ENCODE measurements at regions not wholly inside any gene's neighbourhood (a gene's known extent, or its start where the extent isn't known, plus 50 kb on each side); places are given as distances from the start of the nearest gene placed in this dataset.
"Not testable (repeated sequence)": the region's sequence is repeated elsewhere in the genome, so short reads cannot be mapped to it uniquely, and the experiment has no call there.

- no peaks in the 10 kb centered on the region for H3K27me3 ChIP-seq (ENCODE audit: control insufficient read depth, insufficient read depth, low read length)
- no peak for DNase-seq
- no peaks in the 10 kb centered on the region for H3K36me3 ChIP-seq (ENCODE audit: control insufficient read depth, insufficient read depth, low read length)
- H3K27ac ChIP-seq (ENCODE audit: low read length): no peak overlapping the region
- H3K9me3 ChIP-seq (replicated peaks; ENCODE audit: control insufficient read depth, low read depth, low read length): no peaks in the 10 kb centered on the region
- H3K4me3 ChIP-seq (ENCODE audit: low read length): no peak overlapping the region
- no CpG with 5 or more reads among the region's 2 CpGs for WGBS (ENCODE audit: insufficient coverage)
- no peaks in the 10 kb centered on the region for H3K4me1 ChIP-seq (ENCODE audit: control insufficient read depth, insufficient read depth, low read length)
Observed at GRCh38 chr4:132076829-132077228, 1072.3 kb upstream of the PCDH10 start.

GRCh38 chr4:132085105-132085504, 1064.0 kb upstream of the PCDH10 start:
- H3K9me3 ChIP-seq (replicated peaks; ENCODE audit: control insufficient read depth, low read depth, low read length): no peaks in the 10 kb centered on the region
- H3K36me3 ChIP-seq (ENCODE audit: control insufficient read depth, insufficient read depth, low read length): no peaks in the 10 kb centered on the region
- no peaks in the 10 kb centered on the region for H3K4me1 ChIP-seq (ENCODE audit: control insufficient read depth, insufficient read depth, low read length)
- H3K27me3 ChIP-seq (ENCODE audit: control insufficient read depth, insufficient read depth, low read length): no peaks in the 10 kb centered on the region
- no peak overlapping the region for H3K4me3 ChIP-seq (ENCODE audit: low read length)
- 100% methylated on average over 1 of the region's 4 CpGs for WGBS (ENCODE audit: insufficient coverage)
- no peak for DNase-seq
- no peak overlapping the region for H3K27ac ChIP-seq (ENCODE audit: low read length)

- no peak for DNase-seq
- Histone ChIP-seq H3K4me3 (ENCODE audit: low read length) (no peak overlapping the region), H3K27ac (ENCODE audit: low read length) (no peak overlapping the region), H3K4me1 (ENCODE audit: control insufficient read depth, insufficient read depth, low read length) (no peaks in the 10 kb centered on the region), H3K27me3 (ENCODE audit: control insufficient read depth, insufficient read depth, low read length) (no peaks in the 10 kb centered on the region), H3K36me3 (ENCODE audit: control insufficient read depth, insufficient read depth, low read length) (no peaks in the 10 kb centered on the region), H3K9me3 (replicated peaks; ENCODE audit: control insufficient read depth, low read depth, low read length) (no peaks in the 10 kb centered on the region)
- WGBS (ENCODE audit: insufficient coverage): no CpG with 5 or more reads among the region's 4 CpGs
Observed at GRCh38 chr4:132094017-132094416, 1055.1 kb upstream of the PCDH10 start.

GRCh38 chr4:132097041-132097440, 1052.1 kb upstream of the PCDH10 start:
- no peak overlapping the region for H3K4me3 ChIP-seq (ENCODE audit: low read length)
- H3K36me3 ChIP-seq (ENCODE audit: control insufficient read depth, insufficient read depth, low read length): no peaks in the 10 kb centered on the region
- H3K27ac ChIP-seq (ENCODE audit: low read length): no peak overlapping the region
- DNase-seq: peak; percentile 29
- H3K4me1 ChIP-seq (ENCODE audit: control insufficient read depth, insufficient read depth, low read length): no peaks in the 10 kb centered on the region
- H3K27me3 ChIP-seq (ENCODE audit: control insufficient read depth, insufficient read depth, low read length): no peaks in the 10 kb centered on the region
- H3K9me3 ChIP-seq (replicated peaks; ENCODE audit: control insufficient read depth, low read depth, low read length): no peaks in the 10 kb centered on the region

GRCh38 chr4:132101526-132101925, 1047.6 kb upstream of the PCDH10 start:
- Histone ChIP-seq H3K9me3 (replicated peaks; ENCODE audit: control insufficient read depth, low read depth, low read length) (no peaks in the 10 kb centered on the region), H3K27ac (ENCODE audit: low read length) (no peak overlapping the region), H3K4me3 (ENCODE audit: low read length) (no peak overlapping the region), H3K4me1 (ENCODE audit: control insufficient read depth, insufficient read depth, low read length) (no peaks in the 10 kb centered on the region), H3K36me3 (ENCODE audit: control insufficient read depth, insufficient read depth, low read length) (no peaks in the 10 kb centered on the region), H3K27me3 (ENCODE audit: control insufficient read depth, insufficient read depth, low read length) (no peaks in the 10 kb centered on the region)
- DNase-seq: no peak
- WGBS (ENCODE audit: insufficient coverage): no CpG with 5 or more reads among the region's 1 CpG

GRCh38 chr4:132108784-132109183, 1040.3 kb upstream of the PCDH10 start:
- no peak for DNase-seq
- Histone ChIP-seq H3K4me1 (ENCODE audit: control insufficient read depth, insufficient read depth, low read length) (no peaks in the 10 kb centered on the region), H3K4me3 (ENCODE audit: low read length) (no peak overlapping the region), H3K9me3 (replicated peaks; ENCODE audit: control insufficient read depth, low read depth, low read length) (no peaks in the 10 kb centered on the region), H3K27me3 (ENCODE audit: control insufficient read depth, insufficient read depth, low read length) (no peaks in the 10 kb centered on the region), H3K36me3 (ENCODE audit: control insufficient read depth, insufficient read depth, low read length) (no peaks in the 10 kb centered on the region), H3K27ac (ENCODE audit: low read length) (no peak overlapping the region)

- no peaks in the 10 kb centered on the region for H3K4me1 ChIP-seq (ENCODE audit: control insufficient read depth, insufficient read depth, low read length)
- no peaks in the 10 kb centered on the region for H3K27me3 ChIP-seq (ENCODE audit: control insufficient read depth, insufficient read depth, low read length)
- no peak overlapping the region for H3K27ac ChIP-seq (ENCODE audit: low read length)
- no peaks in the 10 kb centered on the region for H3K36me3 ChIP-seq (ENCODE audit: control insufficient read depth, insufficient read depth, low read length)
- H3K9me3 ChIP-seq (replicated peaks; ENCODE audit: control insufficient read depth, low read depth, low read length): no peaks in the 10 kb centered on the region
- WGBS (ENCODE audit: insufficient coverage): no CpG with 5 or more reads among the region's 1 CpG
- H3K4me3 ChIP-seq (ENCODE audit: low read length): no peak overlapping the region
- no peak for DNase-seq
Observed at GRCh38 chr4:132114885-132115284, 1034.2 kb upstream of the PCDH10 start.

- not testable (repeated sequence) for H3K27me3 ChIP-seq (ENCODE audit: control insufficient read depth, insufficient read depth, low read length); H3K4me3 ChIP-seq (ENCODE audit: low read length); H3K9me3 ChIP-seq (replicated peaks; ENCODE audit: control insufficient read depth, low read depth, low read length); H3K27ac ChIP-seq (ENCODE audit: low read length); DNase-seq; H3K4me1 ChIP-seq (ENCODE audit: control insufficient read depth, insufficient read depth, low read length); H3K36me3 ChIP-seq (ENCODE audit: control insufficient read depth, insufficient read depth, low read length)
- WGBS (ENCODE audit: insufficient coverage): 86% methylated on average over 1 of the region's 1 CpG
Observed at GRCh38 chr4:132122741-132123140, 1026.4 kb upstream of the PCDH10 start.

GRCh38 chr4:132123870-132124623, 1025.0 kb upstream of the PCDH10 start:
- Histone ChIP-seq H3K36me3 (ENCODE audit: control insufficient read depth, insufficient read depth, low read length) (no peaks in the 10 kb centered on the region), H3K4me3 (ENCODE audit: low read length) (no peak overlapping the region), H3K9me3 (replicated peaks; ENCODE audit: control insufficient read depth, low read depth, low read length) (no peaks in the 10 kb centered on the region), H3K27me3 (ENCODE audit: control insufficient read depth, insufficient read depth, low read length) (no peaks in the 10 kb centered on the region), H3K27ac (ENCODE audit: low read length) (no peak overlapping the region), H3K4me1 (ENCODE audit: control insufficient read depth, insufficient read depth, low read length) (no peaks in the 10 kb centered on the region)
- DNase-seq: no peak
- 67% methylated on average over 3 of the region's 15 CpGs for WGBS (ENCODE audit: insufficient coverage)

GRCh38 chr4:132124624-132124974, 1024.5 kb upstream of the PCDH10 start:
- H3K4me3 ChIP-seq (ENCODE audit: low read length): no peak overlapping the region
- no peaks in the 10 kb centered on the region for H3K27me3 ChIP-seq (ENCODE audit: control insufficient read depth, insufficient read depth, low read length)
- no peaks in the 10 kb centered on the region for H3K4me1 ChIP-seq (ENCODE audit: control insufficient read depth, insufficient read depth, low read length)
- H3K9me3 ChIP-seq (replicated peaks; ENCODE audit: control insufficient read depth, low read depth, low read length): no peaks in the 10 kb centered on the region
- H3K36me3 ChIP-seq (ENCODE audit: control insufficient read depth, insufficient read depth, low read length): no peaks in the 10 kb centered on the region
- no peak for DNase-seq
- WGBS (ENCODE audit: insufficient coverage): no CpG with 5 or more reads among the region's 1 CpG
- no peak overlapping the region for H3K27ac ChIP-seq (ENCODE audit: low read length)

GRCh38 chr4:132125131-132125530, 1024.0 kb upstream of the PCDH10 start:
- no peak overlapping the region for H3K27ac ChIP-seq (ENCODE audit: low read length)
- H3K36me3 ChIP-seq (ENCODE audit: control insufficient read depth, insufficient read depth, low read length): no peaks in the 10 kb centered on the region
- WGBS (ENCODE audit: insufficient coverage): no CpG with 5 or more reads among the region's 2 CpGs
- H3K9me3 ChIP-seq (replicated peaks; ENCODE audit: control insufficient read depth, low read depth, low read length): no peaks in the 10 kb centered on the region
- no peak overlapping the region for H3K4me3 ChIP-seq (ENCODE audit: low read length)
- H3K27me3 ChIP-seq (ENCODE audit: control insufficient read depth, insufficient read depth, low read length): no peaks in the 10 kb centered on the region
- H3K4me1 ChIP-seq (ENCODE audit: control insufficient read depth, insufficient read depth, low read length): no peaks in the 10 kb centered on the region
- no peak for DNase-seq
